H54 (cell line): ENCODE measurements at regions not wholly inside any gene's neighbourhood (a gene's known extent, or its start where the extent isn't known, plus 50 kb on each side); places are given as distances from the start of the nearest gene placed in this dataset.
A peak's percentile ranks its signal among the peaks of the same experiment; 100 is the strongest.
"Not testable (repeated sequence)": the region's sequence is repeated elsewhere in the genome, so short reads cannot be mapped to it uniquely, and the experiment has no call there.

Experiments used
- DNase-seq: peaks from one replicate; pipeline ENCODE4 v3.0.0; 2011; ENCODE audit warnings: low spot score, mixed read lengths; ENCODE audit not compliant: insufficient read length
- FAIRE-seq: peaks from 3 replicates; lab custom pipeline; 2011; peaks lifted over from hg19 to GRCh38; lab: Jason Lieb, UNC
- POLR2A ChIP-seq: IDR thresholded peaks from 2 replicates; pipeline ENCODE4 v1.6.1; 2011; ENCODE audit warnings: low read depth, mild to moderate bottlenecking, low read length

DNA sequence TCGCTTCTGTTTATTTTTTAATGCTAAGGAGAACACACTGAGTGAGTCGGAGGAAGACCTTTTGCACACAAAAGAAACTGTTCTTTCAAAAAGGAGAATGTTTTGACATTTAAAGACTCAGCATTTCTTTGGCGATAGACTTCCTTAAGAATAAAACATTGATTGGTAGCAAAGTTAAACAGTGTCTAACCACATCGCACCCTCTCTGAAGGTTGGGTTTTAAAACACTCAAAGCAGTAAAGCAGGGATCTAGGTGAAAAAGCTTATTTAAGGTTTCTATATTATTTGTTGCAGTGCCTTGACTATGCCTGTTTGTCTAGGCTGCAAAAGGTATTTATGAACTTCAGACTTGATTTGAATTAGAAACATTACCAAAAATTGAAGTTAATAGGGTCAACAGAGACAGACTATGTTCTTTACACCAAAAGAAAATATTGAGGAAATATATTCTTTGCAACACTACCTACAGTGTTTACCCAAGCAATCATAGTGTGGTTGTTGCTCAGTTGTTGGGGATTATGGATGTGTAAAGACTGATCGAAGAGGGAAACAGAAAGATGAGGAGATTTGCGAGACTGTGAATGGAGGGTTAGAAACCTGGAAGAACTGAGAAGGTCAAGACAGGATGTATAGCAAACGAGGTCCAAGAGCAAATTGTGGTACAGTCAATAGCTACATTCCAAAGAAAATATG, 297.8 kb upstream of the SLC39A10 start:
- DNase-seq (no peak), FAIRE-seq (no peak)
- TF ChIP-seq POLR2A: no peak

DNA sequence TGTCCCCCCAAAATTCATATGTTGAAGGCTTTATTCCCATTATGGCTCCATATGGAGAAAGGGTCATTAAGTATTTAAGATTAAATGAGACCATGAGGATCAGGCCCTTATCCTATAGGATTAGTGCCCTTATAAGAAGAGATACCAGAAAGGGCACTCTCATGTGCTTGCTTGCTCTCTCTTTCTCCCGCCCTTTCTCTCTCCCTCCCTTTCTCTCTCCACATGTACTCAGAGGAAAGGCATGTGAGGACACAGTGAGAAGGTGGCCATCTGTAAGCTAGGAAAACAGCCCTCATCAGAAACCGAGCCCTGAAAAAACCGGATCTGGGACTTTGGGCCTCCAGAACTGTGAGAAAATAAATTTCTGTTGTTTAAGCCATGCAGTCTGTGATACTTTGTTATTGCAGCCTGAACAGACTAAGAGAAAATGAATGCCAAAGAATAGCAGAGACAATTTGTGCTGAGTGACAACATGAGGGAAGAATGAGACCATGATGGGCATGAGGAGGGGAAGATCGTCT, 300.0 kb upstream of the SLC39A10 start:
- no peak for FAIRE-seq
- no peak for TF ChIP-seq POLR2A
- no peak for DNase-seq

- no peak for TF ChIP-seq POLR2A
- FAIRE-seq: no peak
These were observed 301.0 kb upstream of the SLC39A10 start for GRCh38 chr2:195356026-195356425.

DNA sequence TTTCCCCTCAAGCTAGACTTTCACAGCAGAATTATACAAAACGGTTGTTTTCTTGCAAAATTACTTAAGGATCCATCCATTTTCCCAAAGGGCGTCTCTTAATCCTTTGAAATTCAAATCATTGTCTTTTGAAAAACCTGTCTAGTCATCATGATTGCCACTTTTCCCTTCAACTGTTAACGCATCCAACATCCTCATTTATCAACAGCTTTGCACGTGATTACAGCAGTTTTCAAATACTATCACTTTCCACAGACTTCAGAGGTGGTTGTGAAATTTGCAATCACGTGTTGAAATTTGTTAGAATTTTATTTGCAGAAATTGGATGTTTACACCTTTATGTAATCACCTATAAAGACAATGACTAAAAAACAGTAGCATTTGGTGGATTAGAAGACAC, 304.4 kb upstream of the SLC39A10 start:
- DNase-seq: no peak
- no peak for TF ChIP-seq POLR2A
- FAIRE-seq: no peak

More at GRCh38 chr2:195356026-195356425, 301.0 kb upstream of the SLC39A10 start:
- DNase-seq: no peak

GRCh38 chr2:195343942-195344530, 313.0 kb upstream of the SLC39A10 start:
- FAIRE-seq (no peak), DNase-seq (no peak)
- no peak for TF ChIP-seq POLR2A

DNA sequence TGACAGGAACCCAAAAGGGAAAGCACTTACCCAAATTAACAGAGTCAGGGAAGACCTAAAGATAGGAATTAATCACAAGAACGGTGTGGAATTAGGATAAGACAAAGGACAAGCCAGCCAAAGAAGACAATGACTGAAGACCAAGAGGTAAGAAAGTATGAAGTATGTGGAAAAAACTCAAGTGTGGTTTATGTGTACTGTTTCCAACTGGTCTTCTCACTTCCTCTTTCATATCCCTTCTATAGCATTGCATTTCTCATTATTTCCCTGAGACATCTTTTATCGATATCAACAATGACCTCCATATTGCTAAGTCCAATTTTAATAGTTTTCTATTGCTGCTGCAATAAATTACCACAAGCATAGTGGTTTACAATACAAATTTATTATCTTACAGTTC, 313.5 kb upstream of the SLC39A10 start:
- DNase-seq: no peak
- FAIRE-seq: peak; percentile 53
- TF ChIP-seq POLR2A: no peak

GRCh38 chr2:195342061-195342460, 315.0 kb upstream of the SLC39A10 start:
- FAIRE-seq: no peak
- no peak for TF ChIP-seq POLR2A
- no peak for DNase-seq

GRCh38 chr2:195338856-195339255, 318.2 kb upstream of the SLC39A10 start:
- DNase-seq (no peak), FAIRE-seq (no peak)
- no peak for TF ChIP-seq POLR2A

GRCh38 chr2:195337597-195337996, 319.4 kb upstream of the SLC39A10 start:
- no peak for DNase-seq
- no peak for FAIRE-seq
- no peak for TF ChIP-seq POLR2A

- DNase-seq (no peak), FAIRE-seq (no peak)
- TF ChIP-seq POLR2A: no peak
These were observed 323.2 kb upstream of the SLC39A10 start for GRCh38 chr2:195333869-195334268.

DNA sequence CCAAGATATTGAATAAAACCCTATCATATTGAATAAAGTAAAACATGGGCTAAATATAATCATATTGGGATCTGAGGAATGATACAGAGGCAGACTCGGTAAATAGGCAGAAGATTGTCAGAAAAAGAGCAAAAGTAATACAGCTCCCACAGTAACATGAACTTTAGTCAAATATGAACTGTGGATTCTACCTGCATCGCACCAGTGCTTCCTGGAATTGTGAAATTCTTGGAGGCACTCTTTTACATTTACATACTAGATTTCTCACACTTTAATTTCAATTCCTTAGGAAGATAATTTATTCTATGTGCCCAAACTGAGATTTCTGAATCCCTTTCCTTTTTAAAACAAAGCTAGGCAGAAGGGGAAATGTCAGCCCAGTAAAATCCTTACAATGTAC, 325.1 kb upstream of the SLC39A10 start:
- TF ChIP-seq POLR2A: no peak
- FAIRE-seq (peak; percentile 38), DNase-seq (no peak)

- FAIRE-seq: no peak
- DNase-seq: no peak
- TF ChIP-seq POLR2A: no peak
These were observed 325.9 kb upstream of the SLC39A10 start for GRCh38 chr2:195331129-195331528.

- DNase-seq: no peak
- no peak for FAIRE-seq
- no peak for TF ChIP-seq POLR2A
These were observed 326.5 kb upstream of the SLC39A10 start for GRCh38 chr2:195330513-195330956.

DNA sequence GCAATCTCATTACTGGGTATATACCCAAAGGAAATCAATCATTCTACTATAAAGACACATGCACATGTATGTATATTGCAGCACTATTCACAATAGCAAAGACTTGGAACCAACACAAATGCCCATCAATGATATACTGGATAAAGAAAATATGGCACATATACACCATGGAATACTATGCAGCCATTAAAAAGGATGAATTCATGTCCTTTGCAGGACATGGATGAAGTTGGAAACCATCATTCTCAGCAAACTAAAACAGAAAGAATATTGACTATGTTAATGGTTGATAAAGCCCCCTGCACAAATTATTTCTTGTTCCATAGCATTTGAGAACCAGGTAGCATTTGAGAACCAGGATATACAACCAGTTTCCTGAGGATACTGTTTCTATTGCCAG, 327.2 kb upstream of the SLC39A10 start:
- not testable (repeated sequence) for FAIRE-seq, DNase-seq

DNA sequence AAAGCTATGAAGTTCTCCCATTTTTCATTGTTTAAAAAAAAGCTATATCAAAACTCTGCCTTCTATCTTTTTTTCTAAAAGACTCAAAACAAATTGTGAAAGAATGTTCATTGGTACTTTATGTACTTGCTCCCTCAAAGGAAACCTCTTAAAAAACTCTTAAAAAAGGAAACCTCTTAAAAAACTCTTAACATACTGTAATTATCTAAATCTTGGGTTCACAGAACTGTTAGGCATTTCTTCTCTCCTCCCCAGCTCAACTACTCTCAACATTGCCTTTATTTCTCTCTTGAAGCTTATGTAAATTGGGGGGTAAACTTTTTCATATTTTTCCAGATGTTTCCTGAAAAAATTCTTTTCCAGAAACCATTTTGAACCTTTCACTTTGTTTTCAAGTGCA, 330.5 kb upstream of the SLC39A10 start:
- no peak for TF ChIP-seq POLR2A
- DNase-seq (no peak), FAIRE-seq (no peak)
